OCI-LY1 (cell line): ENCODE measurements at regions not wholly inside any gene's neighbourhood (a gene's known extent, or its start where the extent isn't known, plus 50 kb on each side); places are given as distances from the start of the nearest gene placed in this dataset.

ENCODE experiments used
- EZH2 ChIP-seq: fragments of 200-600 bp; sonication (generic), shearing (Covaris generic); IDR thresholded peaks from 2 replicates; pipeline ENCODE4 v1.8.0; 2017; ENCODE audit warnings: borderline replicate concordance, mixed run types, mild to moderate bottlenecking, antibody characterized with exemption, low read length, moderate library complexity, mixed read lengths
- TF ChIP-seq, protein P1 (sequence below): fragments of 200-600 bp; sonication (generic), shearing (Covaris generic); IDR thresholded peaks from 2 replicates; pipeline ENCODE4 v1.5.1; 2017; ENCODE audit warnings: mild to moderate bottlenecking, antibody characterized with exemption, low read length, moderate library complexity, mixed read lengths

DNA sequence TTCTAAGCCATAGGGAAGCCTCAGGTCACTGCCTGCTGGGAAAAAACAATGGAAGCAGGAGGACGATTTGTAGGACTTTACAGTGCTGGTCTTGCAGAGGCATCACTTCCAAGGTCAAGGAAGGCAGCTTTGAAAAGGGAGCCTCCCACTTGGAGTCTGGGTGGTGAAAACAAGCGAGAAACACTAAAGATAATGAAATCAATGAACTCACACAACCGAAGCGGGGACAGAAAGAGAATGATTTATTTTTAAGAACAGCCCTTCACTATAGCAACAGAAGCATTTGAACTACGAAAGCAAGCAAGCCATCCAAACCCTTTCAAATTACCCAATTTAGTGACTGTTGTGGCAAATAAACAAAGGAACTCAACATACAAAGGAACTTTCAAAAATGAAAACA lies 227.5 kb downstream of the THBS2 start:
- TF ChIP-seq, protein P1, sequence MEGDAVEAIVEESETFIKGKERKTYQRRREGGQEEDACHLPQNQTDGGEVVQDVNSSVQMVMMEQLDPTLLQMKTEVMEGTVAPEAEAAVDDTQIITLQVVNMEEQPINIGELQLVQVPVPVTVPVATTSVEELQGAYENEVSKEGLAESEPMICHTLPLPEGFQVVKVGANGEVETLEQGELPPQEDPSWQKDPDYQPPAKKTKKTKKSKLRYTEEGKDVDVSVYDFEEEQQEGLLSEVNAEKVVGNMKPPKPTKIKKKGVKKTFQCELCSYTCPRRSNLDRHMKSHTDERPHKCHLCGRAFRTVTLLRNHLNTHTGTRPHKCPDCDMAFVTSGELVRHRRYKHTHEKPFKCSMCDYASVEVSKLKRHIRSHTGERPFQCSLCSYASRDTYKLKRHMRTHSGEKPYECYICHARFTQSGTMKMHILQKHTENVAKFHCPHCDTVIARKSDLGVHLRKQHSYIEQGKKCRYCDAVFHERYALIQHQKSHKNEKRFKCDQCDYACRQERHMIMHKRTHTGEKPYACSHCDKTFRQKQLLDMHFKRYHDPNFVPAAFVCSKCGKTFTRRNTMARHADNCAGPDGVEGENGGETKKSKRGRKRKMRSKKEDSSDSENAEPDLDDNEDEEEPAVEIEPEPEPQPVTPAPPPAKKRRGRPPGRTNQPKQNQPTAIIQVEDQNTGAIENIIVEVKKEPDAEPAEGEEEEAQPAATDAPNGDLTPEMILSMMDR: no peak
- TF ChIP-seq EZH2: no peak
